Rectal smooth muscle tissue (tissue), 1 donor: ENCODE measurements at regions not wholly inside any gene's neighbourhood (a gene's known extent, or its start where the extent isn't known, plus 50 kb on each side); places are given as distances from the start of the nearest gene placed in this dataset.

Source experiments
- H3K27ac ChIP-seq: one replicate; pipeline ENCODE4 v1.7.0; 2013; ENCODE audit warnings: low read depth, low read length, inconsistent platforms
- H3K27me3 ChIP-seq: one replicate; pipeline ENCODE4 v1.7.0; 2013; ENCODE audit warnings: low read length; ENCODE audit not compliant: control insufficient read depth, insufficient read depth
- H3K36me3 ChIP-seq: one replicate; pipeline ENCODE4 v1.7.0; 2013; ENCODE audit warnings: low read length; ENCODE audit not compliant: control insufficient read depth, insufficient read depth
- H3K4me1 ChIP-seq: one replicate; pipeline ENCODE4 v1.7.0; 2013; ENCODE audit warnings: low read length; ENCODE audit not compliant: control insufficient read depth, insufficient read depth
- H3K4me3 ChIP-seq: one replicate; pipeline ENCODE4 v1.7.0; 2013; ENCODE audit warnings: low read length
- H3K9ac ChIP-seq: one replicate; pipeline ENCODE4 v1.7.0; 2013; ENCODE audit warnings: low read length

DNA sequence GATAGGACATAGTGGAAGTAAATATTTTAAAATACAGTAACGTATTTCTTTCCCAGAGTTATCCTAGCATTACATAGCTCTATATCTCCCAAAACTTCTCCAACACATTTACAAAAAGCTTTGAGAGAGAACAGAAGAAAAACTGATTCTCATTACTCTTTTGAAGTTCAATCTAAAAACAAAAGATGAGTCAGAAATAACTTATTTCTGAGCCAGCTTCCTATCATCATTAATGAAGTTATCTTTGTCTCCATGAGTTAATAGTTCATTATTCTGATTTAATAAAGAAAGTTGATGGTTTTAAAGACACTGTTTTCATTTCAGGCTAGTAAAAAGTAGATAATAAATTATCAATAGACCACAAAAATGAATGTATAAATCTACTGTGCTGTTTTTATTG, 446.7 kb upstream of the SPRY2 start:
- H3K36me3 ChIP-seq, result no peaks in the 10 kb centered on the region
- H3K27me3 ChIP-seq, result no peaks in the 10 kb centered on the region
- H3K4me3 ChIP-seq, result no peak overlapping the region
- H3K4me1 ChIP-seq, result no peaks in the 10 kb centered on the region
- H3K27ac ChIP-seq, result no peak overlapping the region
- no peak overlapping the region for H3K9ac ChIP-seq

DNA sequence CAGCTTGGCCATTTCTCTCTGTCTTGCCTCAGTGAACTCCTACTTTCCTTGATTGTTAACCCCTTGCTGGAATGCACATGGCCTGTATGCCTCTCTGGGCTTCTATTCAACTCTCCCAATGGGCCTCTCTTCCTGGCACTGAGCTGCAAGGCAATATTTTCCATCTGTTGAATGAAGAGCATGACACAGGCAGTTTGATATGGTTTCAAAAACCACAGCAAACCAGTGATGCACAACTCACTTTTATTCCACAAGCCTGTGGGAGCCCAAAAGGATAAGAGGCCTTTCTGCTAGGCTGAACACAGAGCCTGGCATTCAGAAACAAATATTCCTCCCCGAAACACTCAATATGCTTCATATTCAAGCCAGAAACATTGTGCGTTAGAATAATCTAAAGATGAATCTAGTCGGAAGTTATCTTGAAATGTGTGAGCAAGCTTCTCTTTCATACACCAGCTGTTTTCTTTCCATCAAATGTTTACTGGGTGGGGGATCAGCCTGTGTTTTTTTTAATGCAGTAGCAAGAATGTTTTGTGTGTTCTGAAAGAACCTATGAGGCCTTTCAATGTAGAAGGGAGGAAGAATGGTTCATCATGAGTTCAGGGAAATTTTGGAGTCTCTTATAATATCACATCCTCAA, 443.1 kb upstream of the SPRY2 start:
- Histone ChIP-seq H3K27me3 (no peaks in the 10 kb centered on the region), H3K36me3 (no peaks in the 10 kb centered on the region), H3K4me1 (no peaks in the 10 kb centered on the region), H3K9ac (no peak overlapping the region), H3K27ac (no peak overlapping the region), H3K4me3 (no peak overlapping the region)

DNA sequence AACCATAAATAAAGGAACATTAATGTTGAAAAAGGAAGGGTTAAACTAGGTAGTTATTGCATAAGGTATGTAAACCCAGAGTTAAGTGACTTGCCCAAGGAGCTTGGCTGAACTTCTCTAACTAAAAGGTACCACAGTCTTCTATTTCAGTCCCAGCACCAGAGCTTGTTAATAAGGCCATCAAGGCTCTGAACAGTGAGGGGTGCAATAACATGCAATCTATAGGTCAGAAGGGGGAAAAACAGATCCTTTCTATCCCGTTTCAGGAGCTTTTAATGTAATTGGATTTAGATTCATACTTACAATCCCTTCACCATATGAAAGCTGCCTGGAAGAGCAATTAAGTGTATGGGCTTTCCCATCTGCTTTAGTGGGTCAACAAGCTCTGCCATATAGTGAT, 441.5 kb upstream of the SPRY2 start:
- no peaks in the 10 kb centered on the region for H3K27me3 ChIP-seq
- H3K36me3 ChIP-seq, result no peaks in the 10 kb centered on the region

DNA sequence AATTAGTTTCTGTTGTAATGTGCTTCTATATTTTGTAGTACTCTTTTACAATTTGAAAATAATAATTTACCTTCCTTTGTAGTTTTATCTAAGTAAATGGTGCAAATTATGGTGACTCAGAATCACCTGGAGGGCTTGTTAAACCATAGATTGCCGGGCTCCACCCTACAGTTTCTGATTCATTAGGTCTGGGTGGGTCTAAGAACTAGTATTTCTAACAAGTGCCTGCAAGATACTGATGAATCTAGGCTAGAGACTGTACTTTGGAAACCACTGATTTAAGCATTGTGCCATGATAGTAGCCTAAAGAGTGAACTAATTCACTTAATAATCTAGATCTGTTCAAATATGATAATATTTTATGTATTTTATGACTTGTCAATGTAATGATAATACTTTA, 437.4 kb upstream of the SPRY2 start:
- H3K9ac ChIP-seq, result no peak overlapping the region
- no peak overlapping the region for H3K4me3 ChIP-seq
- no peaks in the 10 kb centered on the region for H3K27me3 ChIP-seq
- no peaks in the 10 kb centered on the region for H3K4me1 ChIP-seq
- no peaks in the 10 kb centered on the region for H3K36me3 ChIP-seq
- H3K27ac ChIP-seq, result no peak overlapping the region

More for the DNA sequence above, 441.5 kb upstream of the SPRY2 start:
- Histone ChIP-seq H3K27ac (no peak overlapping the region), H3K4me3 (no peak overlapping the region), H3K4me1 (no peaks in the 10 kb centered on the region), H3K9ac (no peak overlapping the region)

DNA sequence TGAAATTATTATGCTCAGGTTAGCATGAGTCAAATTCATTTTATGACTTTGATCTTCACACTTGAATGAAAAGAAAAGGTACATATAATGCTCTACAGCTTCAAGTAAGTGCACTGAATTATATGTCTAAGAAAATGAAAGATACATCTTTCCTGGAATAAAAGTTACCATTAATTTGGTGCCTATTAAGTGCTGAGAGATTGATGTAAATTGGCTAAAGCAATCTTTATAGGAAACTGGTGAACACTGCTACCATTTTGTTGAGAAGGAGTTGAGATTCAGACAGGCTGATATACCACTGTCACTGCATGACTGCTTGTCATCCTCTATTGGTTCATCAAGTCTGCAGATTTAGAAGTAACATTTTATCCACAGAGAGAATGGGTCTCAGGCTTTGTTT, 416.8 kb upstream of the SPRY2 start:
- Histone ChIP-seq H3K27ac (no peak overlapping the region), H3K36me3 (no peaks in the 10 kb centered on the region), H3K4me1 (no peaks in the 10 kb centered on the region), H3K27me3 (no peaks in the 10 kb centered on the region), H3K4me3 (no peak overlapping the region), H3K9ac (no peak overlapping the region)

DNA sequence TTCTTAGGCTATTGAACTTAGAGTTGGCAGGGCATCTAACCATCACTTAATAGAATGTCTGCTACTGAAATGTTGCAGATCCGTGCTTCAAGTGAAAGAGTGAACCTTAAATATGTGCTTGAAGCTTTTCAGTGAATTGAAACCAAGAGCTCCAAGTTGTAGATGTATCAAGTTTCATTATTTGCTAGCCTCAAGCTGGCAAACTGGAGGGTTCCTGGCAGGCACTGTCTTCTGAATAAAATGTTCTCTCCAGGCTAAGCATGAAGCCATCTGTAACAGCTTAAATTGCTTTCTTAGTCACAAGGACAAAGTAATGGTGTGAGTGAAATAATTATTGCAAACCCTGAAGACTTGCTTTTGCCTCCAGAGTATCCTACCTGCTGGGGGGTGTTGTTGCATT, 415.0 kb upstream of the SPRY2 start:
- no peaks in the 10 kb centered on the region for H3K27me3 ChIP-seq
- H3K9ac ChIP-seq, result no peak overlapping the region
- H3K27ac ChIP-seq, result no peak overlapping the region
- H3K36me3 ChIP-seq, result no peaks in the 10 kb centered on the region
- H3K4me1 ChIP-seq, result no peaks in the 10 kb centered on the region
- no peak overlapping the region for H3K4me3 ChIP-seq

DNA sequence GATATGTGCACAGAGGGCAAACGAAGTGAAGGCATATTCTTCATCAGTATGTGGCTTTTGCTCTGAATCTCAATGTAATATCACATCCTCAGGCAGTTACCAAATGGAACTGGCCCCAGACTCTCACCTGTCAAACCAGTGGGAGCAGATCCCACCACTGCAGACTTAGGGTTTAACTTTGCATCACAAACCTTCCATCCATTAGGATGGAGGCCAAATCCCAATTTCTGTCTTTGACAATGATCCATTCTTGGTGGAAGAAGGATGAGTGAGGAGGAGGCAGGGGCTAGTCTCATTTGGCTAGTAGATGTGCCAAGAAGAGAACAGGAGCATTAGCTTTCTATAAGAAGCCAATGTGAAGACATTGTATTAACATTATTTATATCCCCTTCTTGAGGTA, 413.5 kb upstream of the SPRY2 start:
- Histone ChIP-seq H3K36me3 (no peaks in the 10 kb centered on the region), H3K4me3 (no peak overlapping the region), H3K9ac (no peak overlapping the region), H3K27ac (no peak overlapping the region), H3K4me1 (no peaks in the 10 kb centered on the region), H3K27me3 (no peaks in the 10 kb centered on the region)

DNA sequence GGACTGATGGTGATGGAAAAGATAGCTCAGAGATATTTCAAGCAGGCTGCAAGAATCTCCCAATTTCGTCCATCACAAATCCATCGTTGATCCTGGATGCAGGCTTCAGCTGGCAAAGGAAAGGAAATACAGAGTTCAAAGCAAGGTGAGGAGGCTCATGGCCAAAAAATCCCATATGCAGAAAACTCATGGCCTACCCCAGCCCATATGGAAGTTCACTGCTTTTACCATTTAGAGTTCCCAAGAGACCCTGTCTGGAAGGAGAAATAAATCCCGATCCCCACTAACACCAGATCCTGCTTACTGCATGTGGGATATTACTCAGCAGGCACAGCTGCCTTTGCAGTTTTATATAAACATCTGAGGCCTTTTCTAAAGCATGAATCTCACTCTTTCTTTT, 412.9 kb upstream of the SPRY2 start:
- Histone ChIP-seq H3K4me1 (no peaks in the 10 kb centered on the region), H3K27me3 (no peaks in the 10 kb centered on the region), H3K36me3 (no peaks in the 10 kb centered on the region), H3K4me3 (no peak overlapping the region), H3K9ac (no peak overlapping the region), H3K27ac (no peak overlapping the region)

DNA sequence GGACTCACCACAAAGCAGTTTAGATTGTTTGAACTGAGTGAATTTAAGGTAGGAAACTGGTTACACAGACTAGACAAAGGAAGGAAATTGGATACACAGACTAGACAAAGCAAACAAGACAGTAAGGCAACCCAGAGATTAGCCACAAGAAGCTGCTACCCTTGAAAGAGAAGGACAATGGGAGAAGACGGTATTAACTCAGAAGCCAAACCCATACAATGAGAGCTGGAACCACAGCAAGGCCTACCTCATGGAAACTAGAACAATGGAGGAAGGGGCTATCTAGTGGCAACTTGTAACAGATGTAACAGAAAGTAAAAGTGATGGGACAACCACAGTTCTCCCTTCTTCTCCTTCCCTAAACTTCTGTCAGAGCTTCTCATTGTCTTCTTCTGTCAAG, 410.9 kb upstream of the SPRY2 start:
- H3K27me3 ChIP-seq, result no peaks in the 10 kb centered on the region
- no peak overlapping the region for H3K9ac ChIP-seq
- no peaks in the 10 kb centered on the region for H3K4me1 ChIP-seq
- no peak overlapping the region for H3K27ac ChIP-seq
- no peaks in the 10 kb centered on the region for H3K36me3 ChIP-seq
- H3K4me3 ChIP-seq, result no peak overlapping the region

DNA sequence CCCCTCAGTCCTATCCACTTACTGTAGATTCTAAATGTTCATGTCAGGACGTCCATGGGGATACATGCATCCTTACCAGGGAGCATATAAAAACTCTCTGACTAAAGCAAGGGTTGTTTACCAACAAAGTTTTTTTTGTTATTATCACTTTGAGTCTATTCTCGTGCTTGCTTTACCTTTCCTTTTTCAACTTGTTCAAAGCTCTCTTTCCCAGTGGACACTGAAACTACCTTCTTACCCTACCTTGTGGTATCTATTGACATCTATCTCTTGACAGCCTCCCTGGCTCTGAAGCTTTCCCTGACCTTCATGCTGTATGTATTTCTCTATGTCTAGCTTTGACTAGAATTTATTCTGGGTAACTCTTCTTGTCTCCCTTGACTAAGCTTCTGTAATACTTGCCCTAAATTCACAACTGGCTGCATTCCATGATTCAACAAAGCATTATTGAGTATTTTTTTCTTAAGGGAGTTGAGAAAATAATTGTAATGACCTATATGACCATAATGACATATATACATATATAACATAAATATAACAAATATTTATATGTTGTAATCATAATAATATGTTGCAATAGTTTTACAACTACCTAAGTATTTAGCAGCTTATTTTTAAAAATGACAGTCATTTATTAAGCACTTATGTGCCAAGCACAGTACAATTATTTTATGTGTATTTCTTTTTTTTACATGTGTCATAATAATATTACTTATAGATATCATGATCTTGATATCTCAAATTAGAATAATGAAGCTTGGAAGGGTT, 403.4 kb upstream of the SPRY2 start:
- H3K27me3 ChIP-seq, result no peaks in the 10 kb centered on the region
- no peaks in the 10 kb centered on the region for H3K36me3 ChIP-seq
- H3K4me3 ChIP-seq, result no peak overlapping the region
- no peak overlapping the region for H3K27ac ChIP-seq
- H3K9ac ChIP-seq, result no peak overlapping the region
- H3K4me1 ChIP-seq, result no peaks in the 10 kb centered on the region

DNA sequence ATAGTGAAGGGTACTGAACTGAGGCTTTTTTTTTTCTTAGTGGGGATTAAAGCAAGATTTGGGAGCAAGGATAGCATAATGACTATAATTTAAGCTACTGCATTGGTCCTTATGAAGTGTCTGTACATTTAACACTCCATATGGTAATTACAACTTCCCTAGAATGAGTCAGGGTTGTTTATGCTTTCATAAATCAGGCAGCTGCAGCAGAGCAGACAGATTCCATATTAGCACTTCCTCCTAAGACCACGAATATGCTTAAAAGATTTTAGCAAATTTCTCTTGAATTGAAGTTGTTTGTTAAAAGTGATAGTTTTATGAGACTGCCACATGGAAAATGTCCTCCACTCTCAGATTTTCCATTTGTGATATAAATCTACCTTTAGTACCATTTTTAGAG, 401.1 kb upstream of the SPRY2 start:
- no peaks in the 10 kb centered on the region for H3K27me3 ChIP-seq
- H3K4me1 ChIP-seq, result no peaks in the 10 kb centered on the region
- H3K27ac ChIP-seq, result no peak overlapping the region
- no peak overlapping the region for H3K4me3 ChIP-seq
- no peak overlapping the region for H3K9ac ChIP-seq
- H3K36me3 ChIP-seq, result no peaks in the 10 kb centered on the region

DNA sequence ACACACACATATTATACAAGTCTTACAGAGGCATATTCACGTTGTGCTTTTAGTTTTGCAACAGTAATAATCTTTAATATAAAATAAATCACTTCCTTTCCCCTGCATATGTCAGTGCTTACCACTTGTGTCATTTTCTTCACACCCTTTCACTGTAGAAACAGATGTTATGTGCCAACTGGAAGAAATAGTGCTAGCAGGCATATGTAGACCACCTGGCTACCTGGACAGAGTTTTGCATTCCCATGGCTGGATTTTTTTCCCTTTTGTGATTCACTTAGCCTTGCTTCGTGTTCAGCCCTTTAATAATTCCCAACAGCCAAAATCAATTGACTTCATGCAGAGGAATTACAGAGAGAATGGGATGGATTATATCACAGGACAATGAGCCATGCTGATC, 399.1 kb upstream of the SPRY2 start:
- no peak overlapping the region for H3K27ac ChIP-seq
- no peak overlapping the region for H3K4me3 ChIP-seq
- H3K4me1 ChIP-seq, result no peaks in the 10 kb centered on the region
- H3K36me3 ChIP-seq, result no peaks in the 10 kb centered on the region
- H3K9ac ChIP-seq, result no peak overlapping the region
- H3K27me3 ChIP-seq, result no peaks in the 10 kb centered on the region

DNA sequence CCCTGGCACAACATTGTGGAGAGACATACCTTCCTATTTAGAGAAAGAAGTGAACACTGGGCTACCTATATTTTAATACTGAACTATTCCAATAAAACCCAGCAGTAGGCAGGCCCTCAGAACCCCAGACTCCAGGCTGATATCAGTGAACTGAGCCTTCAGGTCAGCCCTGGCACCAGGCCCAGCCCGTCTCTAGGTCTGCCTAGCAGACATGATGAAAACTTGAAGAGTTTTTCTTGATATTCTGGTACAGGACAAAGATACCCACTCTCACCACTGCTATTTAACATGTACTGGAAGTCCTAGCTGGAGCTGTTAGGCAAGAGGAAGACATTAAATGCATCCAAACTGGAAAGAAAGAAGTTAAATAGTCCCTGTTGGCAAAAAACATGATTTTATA, 396.6 kb upstream of the SPRY2 start:
- Histone ChIP-seq H3K27ac (no peak overlapping the region), H3K4me3 (no peak overlapping the region), H3K4me1 (no peaks in the 10 kb centered on the region), H3K27me3 (no peaks in the 10 kb centered on the region), H3K9ac (no peak overlapping the region), H3K36me3 (no peaks in the 10 kb centered on the region)
